PC-9 (cell line): ENCODE measurements at regions not wholly inside any gene's neighbourhood (a gene's known extent, or its start where the extent isn't known, plus 50 kb on each side); places are given as distances from the start of the nearest gene placed in this dataset.

Experiments
- BruUV-seq: library from RNA; stranded (reverse); fragments of 400-500 nt; replicated peaks from 2 replicates; lab custom pipeline; 2021; lab: Mats Ljungman, UMichigan
- CTCF ChIA-PET: fragments of 300-600 bp; sonication (Branson Sonifier 250); formaldehyde crosslinking; loops from one replicate; lab custom pipeline; 2022; ENCODE audit warnings: antibody characterized with exemption; lab: Charles Lee
- POLR2A ChIA-PET: fragments of 300-600 bp; sonication (Branson Sonifier 250); formaldehyde crosslinking; loops from one replicate; lab custom pipeline; 2022; ENCODE audit warnings: antibody characterized with exemption; ENCODE audit not compliant: unreplicated experiment; lab: Charles Lee
- DNase-seq, 2 experiments: peaks; one replicate each; pipeline versions ENCODE4 v3.0.0 to v3.0.0-alpha.2; 2015 to 2022; ENCODE audit warnings: mixed read lengths in 1 of 2
- H2AFZ ChIP-seq: fragments of 200-600 bp; sonication (generic); 2 replicates; pipeline ENCODE4 v1.8.1; 2017; ENCODE audit warnings: antibody characterized with exemption
- H3F3A ChIP-seq: fragments of 200-600 bp; sonication (generic); 2 replicates; pipeline ENCODE4 v1.8.1; 2017; ENCODE audit warnings: antibody characterized with exemption, mild to moderate bottlenecking, low read depth; ENCODE audit not compliant: insufficient read depth
- H3K27ac ChIP-seq: fragments of 200-600 bp; sonication (generic); 2 replicates; pipeline ENCODE4 v1.6.1; 2016; ENCODE audit warnings: mixed run types
- H3K27me3 ChIP-seq: fragments of 200-600 bp; sonication (generic); 2 replicates; pipeline ENCODE4 v1.6.1; 2016; ENCODE audit warnings: low read depth, mixed run types; ENCODE audit not compliant: insufficient read depth
- H3K36me3 ChIP-seq: fragments of 200-600 bp; sonication (generic); 2 replicates; pipeline ENCODE4 v1.6.1; 2016; ENCODE audit warnings: low read depth, mixed run types
- H3K4me1 ChIP-seq: fragments of 200-600 bp; sonication (generic); replicated peaks from 2 replicates; pipeline ENCODE4 v1.6.1; 2016; ENCODE audit warnings: mixed run types; ENCODE audit not compliant: insufficient read depth
- H3K4me2 ChIP-seq: fragments of 200-600 bp; sonication (generic); 2 replicates; pipeline ENCODE4 v1.6.1; 2017; ENCODE audit warnings: mixed run types
- H3K4me3 ChIP-seq: fragments of 200-600 bp; sonication (generic); 2 replicates; pipeline ENCODE4 v1.6.1; 2016; ENCODE audit warnings: mixed run types
- H3K79me2 ChIP-seq: fragments of 200-600 bp; sonication (generic); 2 replicates; pipeline ENCODE4 v1.6.1; 2017; ENCODE audit warnings: low read depth, mixed run types
- H3K9me2 ChIP-seq: fragments of 200-600 bp; sonication (generic); 2 replicates; pipeline ENCODE4 v1.8.1; 2017; ENCODE audit warnings: mild to moderate bottlenecking; ENCODE audit not compliant: insufficient read depth
- H3K9me3 ChIP-seq: fragments of 200-600 bp; sonication (generic); 2 replicates; pipeline ENCODE4 v1.8.1; 2016; ENCODE audit warnings: low read depth; ENCODE audit not compliant: insufficient read depth
- H4K20me1 ChIP-seq: fragments of 200-600 bp; sonication (generic); 2 replicates; pipeline ENCODE4 v1.8.1; 2017; ENCODE audit not compliant: insufficient read depth
- CTCF ChIP-seq: fragments of 200-600 bp; sonication (generic); conservative IDR thresholded peaks from 2 replicates; pipeline ENCODE4 v1.6.1; 2017; ENCODE audit warnings: mixed run types, antibody characterized with exemption, mild to moderate bottlenecking, moderate library complexity
- EZH2 ChIP-seq: fragments of 200-600 bp; sonication (generic); IDR thresholded peaks from 2 replicates; pipeline ENCODE4 v1.8.0; 2017; ENCODE audit warnings: antibody characterized with exemption, low read depth
- intact Hi-C: fragments of 100-400 bp; cut with micrococcal nuclease; formaldehyde crosslinking; loops from one replicate; pipeline ENCODE4 v1.10.0; 2022; ENCODE audit not compliant: unreplicated experiment

- H3K27ac ChIP-seq = no peak overlapping the region
- H3K27me3 ChIP-seq = no peaks in the 10 kb centered on the region
- no peaks in the 10 kb centered on the region for H3K4me1 ChIP-seq
- H3K4me3 ChIP-seq = no peak overlapping the region
- CTCF ChIA-PET = interaction anchor here (0.7 kb wide), 1 partner anchor 94 kb away, joined by 3 read pairs; no protein-coding TSS in a partner anchor
- H3K79me2 ChIP-seq = no peaks in the 10 kb centered on the region
- H3K36me3 ChIP-seq = no peaks in the 10 kb centered on the region
- no peak overlapping the region for H3K4me2 ChIP-seq
- TF ChIP-seq CTCF = no peak
- no peak for TF ChIP-seq EZH2
- H3F3A ChIP-seq = no peaks in the 10 kb centered on the region
- H3K9me3 ChIP-seq = no peaks in the 10 kb centered on the region
- H3K9me2 ChIP-seq = no peaks in the 10 kb centered on the region
- intact Hi-C loops = no loop called here
- no peaks in the 10 kb centered on the region for H4K20me1 ChIP-seq
- POLR2A ChIA-PET = no interaction called here
- no peak for DNase-seq
- H2AFZ ChIP-seq = no peak overlapping the region
- no TSS peak for BruUV-seq
Measured at GRCh38 chr6:30005482-30005881, 55.6 kb upstream of the POLR1H start.

- Histone ChIP-seq H3K27me3 (no peaks in the 10 kb centered on the region), H3K4me3 (no peak overlapping the region), H2AFZ (no peak overlapping the region), H3F3A (no peaks in the 10 kb centered on the region), H3K9me2 (no peaks in the 10 kb centered on the region), H3K9me3 (no peaks in the 10 kb centered on the region), H3K36me3 (no peaks in the 10 kb centered on the region), H3K4me2 (no peak overlapping the region), H3K4me1 (no peaks in the 10 kb centered on the region), H4K20me1 (no peaks in the 10 kb centered on the region), H3K27ac (no peak overlapping the region), H3K79me2 (no peaks in the 10 kb centered on the region)
- BruUV-seq = no TSS peak
- intact Hi-C loops = loop anchor here (1.0 kb wide), 1 partner anchor 40 kb away; no protein-coding TSS in a partner anchor
- DNase-seq = peak in 1 of 2 experiments; percentile 23
- ChIA-PET POLR2A (no interaction called here), CTCF (interaction anchor here (0.7 kb wide), 1 partner anchor 95 kb away, joined by 3 read pairs; no protein-coding TSS in a partner anchor)
- TF ChIP-seq EZH2 (no peak), CTCF (no peak)
Measured at GRCh38 chr6:30006170-30007131, 54.6 kb upstream of the POLR1H start.

- peak in 1 of 2 experiments; percentile 32 for DNase-seq
Measured at GRCh38 chr6:30007132-30007764, 53.8 kb upstream of the POLR1H start.

More at GRCh38 chr6:30007132-30007764, 53.8 kb upstream of the POLR1H start:
- H3K9me3 ChIP-seq = no peaks in the 10 kb centered on the region
- no peak for TF ChIP-seq EZH2
- TF ChIP-seq CTCF = no peak
- CTCF ChIA-PET = no interaction called here
- intact Hi-C loops = no loop called here
- H3K36me3 ChIP-seq = no peaks in the 10 kb centered on the region
- no peaks in the 10 kb centered on the region for H3K4me1 ChIP-seq
- H3K4me3 ChIP-seq = no peak overlapping the region
- no peaks in the 10 kb centered on the region for H3K27me3 ChIP-seq
- H4K20me1 ChIP-seq = no peaks in the 10 kb centered on the region
- no peak overlapping the region for H3K27ac ChIP-seq
- H3K79me2 ChIP-seq = no peaks in the 10 kb centered on the region
- H3K4me2 ChIP-seq = no peak overlapping the region
- no peaks in the 10 kb centered on the region for H3K9me2 ChIP-seq
- H3F3A ChIP-seq = no peaks in the 10 kb centered on the region
- POLR2A ChIA-PET = no interaction called here
- BruUV-seq = no TSS peak
- no peak overlapping the region for H2AFZ ChIP-seq
